ENCODE measurements at regions not wholly inside any gene's neighbourhood (a gene's known extent, or its start where the extent isn't known, plus 50 kb on each side); places are given as distances from the start of the nearest gene placed in this dataset.

DNA sequence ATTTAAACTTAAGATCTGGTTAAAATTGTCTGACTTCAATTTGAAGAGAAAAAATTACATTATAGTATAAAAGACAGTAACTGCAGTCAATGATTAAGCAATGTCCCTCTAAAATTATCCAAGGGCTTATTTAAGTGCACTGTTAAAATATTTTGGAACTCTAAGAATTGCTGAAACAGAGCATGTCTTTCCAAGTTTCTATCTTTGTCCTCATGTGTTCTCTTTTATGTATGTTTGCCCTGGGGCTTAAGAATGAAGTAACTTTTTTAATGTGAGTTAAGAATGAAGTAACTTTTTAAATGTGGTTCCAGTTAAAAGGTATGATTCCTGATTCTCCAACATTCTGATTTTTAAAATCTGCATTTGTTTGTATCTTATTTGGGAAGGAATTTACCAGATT is 69.0 kb upstream of the MARK1 start:
- TF ChIP-seq, protein P1, sequence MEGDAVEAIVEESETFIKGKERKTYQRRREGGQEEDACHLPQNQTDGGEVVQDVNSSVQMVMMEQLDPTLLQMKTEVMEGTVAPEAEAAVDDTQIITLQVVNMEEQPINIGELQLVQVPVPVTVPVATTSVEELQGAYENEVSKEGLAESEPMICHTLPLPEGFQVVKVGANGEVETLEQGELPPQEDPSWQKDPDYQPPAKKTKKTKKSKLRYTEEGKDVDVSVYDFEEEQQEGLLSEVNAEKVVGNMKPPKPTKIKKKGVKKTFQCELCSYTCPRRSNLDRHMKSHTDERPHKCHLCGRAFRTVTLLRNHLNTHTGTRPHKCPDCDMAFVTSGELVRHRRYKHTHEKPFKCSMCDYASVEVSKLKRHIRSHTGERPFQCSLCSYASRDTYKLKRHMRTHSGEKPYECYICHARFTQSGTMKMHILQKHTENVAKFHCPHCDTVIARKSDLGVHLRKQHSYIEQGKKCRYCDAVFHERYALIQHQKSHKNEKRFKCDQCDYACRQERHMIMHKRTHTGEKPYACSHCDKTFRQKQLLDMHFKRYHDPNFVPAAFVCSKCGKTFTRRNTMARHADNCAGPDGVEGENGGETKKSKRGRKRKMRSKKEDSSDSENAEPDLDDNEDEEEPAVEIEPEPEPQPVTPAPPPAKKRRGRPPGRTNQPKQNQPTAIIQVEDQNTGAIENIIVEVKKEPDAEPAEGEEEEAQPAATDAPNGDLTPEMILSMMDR (conservative IDR thresholded peaks at IDR 0.05; ENCODE audit: low read length) = no peak
- TF ChIP-seq EZH2phosphoT487 (IDR thresholded peaks at IDR 0.05; ENCODE audit: borderline replicate concordance, low read depth, low read length) = no peak

Data from OCI-LY7 (cell line).